BJ (cell line): ENCODE measurements at regions not wholly inside any gene's neighbourhood (a gene's known extent, or its start where the extent isn't known, plus 50 kb on each side); places are given as distances from the start of the nearest gene placed in this dataset.

Experiments
- CTCF ChIA-PET: fragments of 350-600 bp; formaldehyde crosslinking; extraction: SDS; loops from one replicate; lab custom pipeline; 2021; ENCODE audit warnings: antibody characterized with exemption, inconsistent platforms; lab: Yijun Ruan, JAX
- POLR2A ChIA-PET: fragments of 300-600 bp; sonication (Branson Sonifier 250); formaldehyde crosslinking; extraction: SDS; loops from one replicate; lab custom pipeline; 2021; ENCODE audit warnings: antibody characterized with exemption; lab: Charles Lee
- DNase-seq: peaks from one replicate; pipeline ENCODE4 v3.0.0-alpha.2; 2011; ENCODE audit warnings: low read depth
- H3K27me3 ChIP-seq: 2 replicates; pipeline ENCODE4 v1.6.0; 2011; ENCODE audit warnings: low read length; ENCODE audit not compliant: control insufficient read depth, insufficient read depth
- H3K36me3 ChIP-seq: 2 replicates; pipeline ENCODE4 v1.5.1; 2011; ENCODE audit warnings: low read length; ENCODE audit not compliant: control insufficient read depth, insufficient read depth
- H3K4me3 ChIP-seq: 2 replicates; pipeline ENCODE4 v1.5.1; 2011; ENCODE audit warnings: low read depth, mild to moderate bottlenecking, control low read depth, low read length
- TF ChIP-seq, protein P1 (sequence below): IDR thresholded peaks from 2 replicates; pipeline ENCODE4 v1.5.1; 2011; ENCODE audit warnings: low read depth, mild to moderate bottlenecking, control low read depth, inconsistent platforms, low read length, moderate library complexity; ENCODE audit not compliant: insufficient read depth

DNA sequence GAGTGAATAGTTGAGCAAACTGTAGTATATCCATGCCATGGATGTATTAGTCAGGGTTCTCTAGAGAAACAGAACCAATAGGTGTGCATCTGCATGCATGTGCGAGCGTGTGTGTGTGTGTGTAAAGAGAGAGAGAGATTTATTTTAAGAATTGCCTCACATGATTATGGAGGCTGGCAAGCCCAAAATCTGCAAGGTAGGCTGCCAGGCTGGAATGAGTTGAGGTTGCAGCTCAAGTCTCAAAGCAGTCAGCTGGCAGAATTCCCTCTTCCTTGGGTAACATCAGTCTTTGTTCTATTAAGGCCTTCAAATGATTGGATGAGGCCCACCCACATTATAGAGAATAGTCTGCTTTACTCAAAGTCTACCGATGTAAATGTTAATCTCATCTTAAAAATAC lies 187.8 kb downstream of the ANAPC1 start:
- no peak for DNase-seq
- Histone ChIP-seq H3K36me3 (no peaks in the 10 kb centered on the region), H3K27me3 (no peaks in the 10 kb centered on the region), H3K4me3 (no peak overlapping the region)
- ChIA-PET POLR2A (no interaction called here), CTCF (no interaction called here)
- TF ChIP-seq, protein P1, sequence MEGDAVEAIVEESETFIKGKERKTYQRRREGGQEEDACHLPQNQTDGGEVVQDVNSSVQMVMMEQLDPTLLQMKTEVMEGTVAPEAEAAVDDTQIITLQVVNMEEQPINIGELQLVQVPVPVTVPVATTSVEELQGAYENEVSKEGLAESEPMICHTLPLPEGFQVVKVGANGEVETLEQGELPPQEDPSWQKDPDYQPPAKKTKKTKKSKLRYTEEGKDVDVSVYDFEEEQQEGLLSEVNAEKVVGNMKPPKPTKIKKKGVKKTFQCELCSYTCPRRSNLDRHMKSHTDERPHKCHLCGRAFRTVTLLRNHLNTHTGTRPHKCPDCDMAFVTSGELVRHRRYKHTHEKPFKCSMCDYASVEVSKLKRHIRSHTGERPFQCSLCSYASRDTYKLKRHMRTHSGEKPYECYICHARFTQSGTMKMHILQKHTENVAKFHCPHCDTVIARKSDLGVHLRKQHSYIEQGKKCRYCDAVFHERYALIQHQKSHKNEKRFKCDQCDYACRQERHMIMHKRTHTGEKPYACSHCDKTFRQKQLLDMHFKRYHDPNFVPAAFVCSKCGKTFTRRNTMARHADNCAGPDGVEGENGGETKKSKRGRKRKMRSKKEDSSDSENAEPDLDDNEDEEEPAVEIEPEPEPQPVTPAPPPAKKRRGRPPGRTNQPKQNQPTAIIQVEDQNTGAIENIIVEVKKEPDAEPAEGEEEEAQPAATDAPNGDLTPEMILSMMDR: no peak

DNA sequence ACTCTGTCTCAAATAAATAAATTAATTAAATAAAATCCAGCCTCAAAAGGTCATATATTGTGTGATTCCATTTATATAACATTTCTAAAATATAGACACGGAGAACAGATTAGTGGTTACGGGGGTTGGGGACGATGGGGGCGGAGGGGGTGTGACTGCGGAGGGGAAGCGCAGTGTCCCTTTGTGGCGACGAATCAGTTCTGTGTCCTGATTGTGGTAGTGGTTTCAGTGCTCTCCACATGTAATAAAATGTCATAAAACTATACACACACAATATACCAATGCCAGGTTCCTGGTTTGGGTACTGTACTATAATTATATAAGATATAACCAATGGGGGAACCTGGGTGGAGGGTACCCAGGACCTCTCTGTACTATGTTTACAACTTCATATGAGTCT lies 186.4 kb downstream of the ANAPC1 start:
- no peak for DNase-seq
- CTCF ChIA-PET: interaction anchor here (2.3 kb wide), 1 partner anchor 20 kb away, joined by 7 read pairs; no protein-coding TSS in a partner anchor
- Histone ChIP-seq H3K27me3 (no peaks in the 10 kb centered on the region), H3K4me3 (no peak overlapping the region), H3K36me3 (no peaks in the 10 kb centered on the region)
- POLR2A ChIA-PET: no interaction called here
- TF ChIP-seq, protein P1: no peak

DNA sequence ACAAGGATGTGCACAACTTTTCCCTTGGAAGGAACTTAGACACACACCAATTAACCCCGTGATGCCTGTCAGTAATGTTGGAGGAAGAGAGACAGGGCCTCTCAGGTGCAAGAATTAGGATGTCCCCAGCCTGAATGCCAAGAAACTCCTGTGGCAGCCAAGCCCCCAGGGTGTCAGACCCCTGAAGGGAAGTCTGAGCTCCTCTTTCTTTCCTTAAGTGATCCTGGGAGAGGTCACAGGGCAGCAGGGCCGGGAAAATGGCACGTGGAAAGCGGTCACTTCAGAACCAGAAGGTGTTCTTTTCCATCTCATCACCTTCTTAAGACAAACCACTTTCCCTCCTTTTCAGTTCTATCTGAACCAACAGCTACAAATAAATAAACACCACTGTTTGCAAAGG lies 185.9 kb downstream of the ANAPC1 start:
- H3K27me3 ChIP-seq: no peaks in the 10 kb centered on the region
- ChIA-PET CTCF (interaction anchor here (1.0 to 2.3 kb wide), 2 partner anchors 20 to 31 kb away, joined by 3 to 7 read pairs; no protein-coding TSS in a partner anchor), POLR2A (no interaction called here)
- TF ChIP-seq, protein P1: no peak
- H3K4me3 ChIP-seq: no peak overlapping the region
- no peak for DNase-seq
- H3K36me3 ChIP-seq: no peaks in the 10 kb centered on the region

DNA sequence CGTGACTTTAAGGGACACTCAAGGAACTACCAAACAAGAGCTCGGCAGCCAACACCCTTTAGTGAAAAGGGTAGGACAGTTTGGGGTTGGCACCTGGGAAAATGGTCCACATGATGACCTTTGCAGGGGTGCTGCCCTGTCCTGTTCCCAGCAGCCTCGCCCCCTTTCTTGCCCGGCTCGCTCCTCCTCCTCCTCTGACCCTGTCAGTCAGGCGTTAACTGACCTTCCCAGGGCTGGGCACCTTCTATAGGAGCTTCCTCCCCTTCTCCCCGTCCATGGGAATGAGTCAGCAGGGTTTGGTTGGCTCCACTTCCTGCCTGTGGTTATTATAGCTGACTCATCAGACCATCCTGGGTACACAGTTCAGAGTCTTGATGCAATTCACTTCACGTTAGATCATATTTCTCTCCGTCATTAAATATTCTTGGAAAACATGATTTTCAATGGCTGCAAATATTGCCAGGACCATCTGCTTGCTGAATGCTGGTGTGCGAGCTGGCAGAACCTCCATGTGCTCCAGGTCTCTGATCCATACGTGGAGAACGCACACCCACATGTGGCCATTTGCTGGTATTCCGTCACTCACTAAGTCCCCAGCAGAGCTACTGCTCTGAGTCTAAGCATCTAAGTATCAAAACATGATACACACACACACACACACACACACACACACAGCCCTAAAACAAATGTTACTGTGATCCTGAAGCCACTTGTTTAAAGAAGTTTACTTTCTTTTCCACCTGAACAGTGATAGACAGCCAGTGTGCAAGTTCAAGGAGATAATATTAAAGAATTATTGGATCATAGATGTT lies 185.0 kb downstream of the ANAPC1 start:
- Histone ChIP-seq H3K36me3 (no peaks in the 10 kb centered on the region), H3K27me3 (no peaks in the 10 kb centered on the region), H3K4me3 (no peak overlapping the region)
- TF ChIP-seq, protein P1: peak; percentile 47
- CTCF ChIA-PET: interaction anchor here (0.7 to 2.3 kb wide), 6 partner anchors 10 to 582 kb away, joined by 3 to 10 read pairs (median 4); no protein-coding TSS in a partner anchor
- POLR2A ChIA-PET: no interaction called here
- peak; percentile 90 for DNase-seq

DNA sequence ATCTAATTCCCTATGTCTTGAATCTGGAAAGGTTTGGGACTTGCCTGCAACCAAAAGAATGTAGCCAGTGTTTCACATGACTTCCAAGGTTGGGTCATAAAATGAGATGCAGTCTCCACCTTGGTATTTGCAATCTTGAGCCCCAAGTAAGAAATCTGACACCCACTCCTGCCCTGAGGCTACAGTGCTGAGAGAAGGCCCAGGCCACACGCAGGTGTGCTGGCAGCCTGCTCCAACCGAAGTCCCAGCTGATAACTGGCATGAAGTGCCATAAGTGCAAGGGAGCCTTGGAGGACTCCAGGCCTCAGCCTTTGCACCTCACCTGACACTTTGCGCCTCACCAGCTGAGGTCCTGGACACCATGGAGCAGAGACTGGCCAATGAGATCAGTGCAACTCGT lies 182.7 kb downstream of the ANAPC1 start:
- Histone ChIP-seq H3K36me3 (no peaks in the 10 kb centered on the region), H3K4me3 (no peak overlapping the region), H3K27me3 (no peaks in the 10 kb centered on the region)
- TF ChIP-seq, protein P1: no peak
- DNase-seq: no peak
- POLR2A ChIA-PET: no interaction called here
- CTCF ChIA-PET: interaction anchor here (0.9 to 2.3 kb wide), 4 partner anchors 13 to 889 kb away, joined by 3 to 9 read pairs (median 4); no protein-coding TSS in a partner anchor
